Epithelial cell of proximal tubule (primary cell): ENCODE measurements at regions not wholly inside any gene's neighbourhood (a gene's known extent, or its start where the extent isn't known, plus 50 kb on each side); places are given as distances from the start of the nearest gene placed in this dataset.

Experiments
- DNase-seq: peaks from one replicate; pipeline ENCODE4 v3.0.0-alpha.2; 2011; ENCODE audit warnings: low read depth
- H3K4me3 ChIP-seq: 2 replicates; pipeline ENCODE4 v1.5.1; 2011; ENCODE audit warnings: low read depth, mild to moderate bottlenecking, low read length
- CTCF ChIP-seq: conservative IDR thresholded peaks from 2 replicates; pipeline ENCODE4 v1.5.1; 2012; ENCODE audit warnings: low read depth, mild to moderate bottlenecking, low read length

DNA sequence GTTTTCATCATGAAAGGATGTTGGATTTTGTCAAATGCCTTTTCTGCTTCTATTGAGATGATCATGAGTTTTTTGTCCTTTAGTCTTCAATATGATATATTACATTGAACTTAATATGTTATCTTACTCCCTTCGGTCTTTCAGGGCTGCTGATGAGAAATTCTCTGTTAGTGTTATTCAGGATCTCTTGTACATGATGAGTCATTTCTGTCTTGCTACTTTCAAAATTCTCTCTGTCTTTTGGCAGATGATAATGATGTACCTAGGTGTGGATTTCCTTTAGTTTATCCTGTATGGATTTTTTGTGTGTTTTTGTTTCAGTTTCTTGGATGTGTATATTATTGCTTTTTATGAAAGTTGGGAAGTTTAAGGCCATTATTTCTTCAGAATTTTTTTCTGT, 320.9 kb upstream of the NPSR1 start:
- TF ChIP-seq CTCF, result no peak
- no peak for DNase-seq
- no peak overlapping the region for H3K4me3 ChIP-seq

- DNase-seq, result peak; percentile 39
- no peak for TF ChIP-seq CTCF
- H3K4me3 ChIP-seq, result no peak overlapping the region
Measured at GRCh38 chr7:34338961-34339526, 319.0 kb upstream of the NPSR1 start.

- DNase-seq, result peak; percentile 92
- TF ChIP-seq CTCF, result no peak
- no peak overlapping the region for H3K4me3 ChIP-seq
Measured at GRCh38 chr7:34341326-34341725, 316.7 kb upstream of the NPSR1 start.

DNA sequence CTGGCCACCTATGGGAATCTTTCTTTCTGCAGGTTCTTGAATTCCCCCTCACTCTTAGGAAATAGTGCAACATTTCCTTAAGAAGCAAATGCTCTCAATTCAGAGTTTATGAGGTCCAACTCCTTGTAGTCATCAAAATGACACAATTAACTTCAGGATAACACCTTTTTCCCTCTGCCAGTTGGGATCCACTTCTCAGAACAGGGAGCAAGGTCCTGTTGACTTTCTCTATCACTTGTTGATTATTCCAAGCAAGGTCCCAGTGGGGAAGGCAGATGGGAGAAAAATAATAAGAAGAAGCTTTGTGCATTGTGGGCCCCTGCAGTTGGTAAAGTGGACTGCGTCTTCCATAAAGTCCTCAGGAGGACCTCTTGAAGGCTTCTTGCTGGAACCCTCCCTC, 315.6 kb upstream of the NPSR1 start:
- TF ChIP-seq CTCF, result no peak
- DNase-seq, result no peak
- no peak overlapping the region for H3K4me3 ChIP-seq

DNA sequence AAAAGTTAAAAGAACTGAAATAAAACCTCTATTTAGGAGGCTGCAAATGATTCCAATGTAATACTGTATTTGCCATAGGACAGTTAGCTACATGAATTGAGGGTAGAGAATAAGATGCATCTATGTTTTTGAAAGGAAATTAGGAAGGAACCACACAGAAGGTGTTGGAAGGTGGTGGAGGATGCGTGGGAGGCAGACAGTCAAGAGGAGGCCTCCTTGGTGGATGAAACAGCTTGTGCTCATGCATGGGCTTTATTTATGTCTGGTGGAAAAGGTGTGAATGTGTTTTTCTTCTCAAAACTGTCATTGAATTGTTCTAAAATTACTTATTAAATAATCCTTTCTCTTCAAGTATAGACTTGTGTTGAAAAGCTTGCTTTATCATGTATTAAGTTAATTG, 314.4 kb upstream of the NPSR1 start:
- DNase-seq, result no peak
- TF ChIP-seq CTCF, result no peak
- no peak overlapping the region for H3K4me3 ChIP-seq

- no peak for DNase-seq
- no peak overlapping the region for H3K4me3 ChIP-seq
- no peak for TF ChIP-seq CTCF
Measured at GRCh38 chr7:34354011-34354410, 304.0 kb upstream of the NPSR1 start.

DNA sequence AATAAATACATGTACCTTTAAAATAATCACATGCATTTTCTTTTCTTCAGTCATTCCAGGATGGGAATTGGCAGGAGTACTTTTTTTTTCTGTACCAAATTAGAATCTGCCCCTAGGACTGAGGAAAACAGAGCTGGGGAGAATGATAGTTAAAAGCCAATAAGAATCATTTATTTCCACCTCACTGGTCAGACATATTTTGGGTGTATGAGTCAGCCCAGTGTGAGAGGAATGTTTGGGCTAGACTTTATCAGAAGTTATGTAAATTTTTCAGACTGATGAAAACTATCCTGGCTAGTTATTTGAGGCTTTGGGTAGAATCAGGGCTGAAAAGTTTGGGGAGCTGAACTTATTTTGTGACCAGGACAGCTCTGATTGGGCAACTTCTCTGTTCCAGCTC, 303.1 kb upstream of the NPSR1 start:
- no peak for DNase-seq
- no peak for TF ChIP-seq CTCF
- no peak overlapping the region for H3K4me3 ChIP-seq
